HFFc6 (cell line): ENCODE measurements at regions not wholly inside any gene's neighbourhood (a gene's known extent, or its start where the extent isn't known, plus 50 kb on each side); places are given as distances from the start of the nearest gene placed in this dataset.

Experiments
- DNase-seq: peaks from one replicate; pipeline ENCODE4 v3.0.0-alpha.2; 2018
- H3K27ac Mint-ChIP-seq: 2 replicates; pipeline ENCODE4 v1.8.0; 2020; ENCODE audit warnings: mild to moderate bottlenecking, mixed read lengths
- H3K27me3 Mint-ChIP-seq: 2 replicates; pipeline ENCODE4 v1.8.0; 2021; ENCODE audit warnings: mild to moderate bottlenecking, moderate library complexity, mixed read lengths; ENCODE audit not compliant: insufficient read depth
- H3K36me3 Mint-ChIP-seq: 2 replicates; pipeline ENCODE4 v1.8.0; 2021; ENCODE audit warnings: low read depth, mixed read lengths
- H3K4me1 Mint-ChIP-seq: 2 replicates; pipeline ENCODE4 v1.8.0; 2020; ENCODE audit warnings: low read depth, mixed read lengths
- H3K4me3 Mint-ChIP-seq: 2 replicates; pipeline ENCODE4 v1.8.0; 2020; ENCODE audit warnings: mild to moderate bottlenecking, moderate library complexity, mixed read lengths
- H3K9me3 Mint-ChIP-seq: 2 replicates; pipeline ENCODE4 v1.8.0; 2020; ENCODE audit warnings: mild to moderate bottlenecking, mixed read lengths
- CTCF ChIP-seq: fragments of 200-600 bp; sonication (generic); IDR thresholded peaks from 2 replicates; pipeline ENCODE4 v1.5.0; 2021; ENCODE audit warnings: antibody characterized with exemption, mild to moderate bottlenecking

GRCh38 chr5:17356551-17356950 lies 139.1 kb downstream of the BASP1 start:
- Mint-ChIP-seq H3K4me3 (no peak overlapping the region), H3K4me1 (peaks cover 26% of the 10 kb centered on the region), H3K27ac (no peak overlapping the region), H3K9me3 (peaks cover 4% of the 10 kb centered on the region; the same call in 1 of the 2 replicates), H3K27me3 (peaks cover 17% of the 10 kb centered on the region), H3K36me3 (0 out of 2 replicates have a peak, but pooled peaks cover 5% of the 10 kb centered on the region)
- no peak for TF ChIP-seq CTCF
- no peak for DNase-seq

GRCh38 chr5:17357504-17357903 lies 140.1 kb downstream of the BASP1 start:
- H3K4me3 Mint-ChIP-seq: no peak overlapping the region
- peaks cover 13% of the 10 kb centered on the region for H3K27me3 Mint-ChIP-seq
- H3K27ac Mint-ChIP-seq: no peak overlapping the region
- no peak for TF ChIP-seq CTCF
- DNase-seq: no peak
- peaks cover 28% of the 10 kb centered on the region for H3K4me1 Mint-ChIP-seq
- peaks cover 4% of the 10 kb centered on the region; the same call in 1 of the 2 replicates for H3K9me3 Mint-ChIP-seq
- 0 out of 2 replicates have a peak, but pooled peaks cover 5% of the 10 kb centered on the region for H3K36me3 Mint-ChIP-seq

GRCh38 chr5:17358031-17358430 lies 140.0 kb upstream of the TAF11L2 start:
- no peak for DNase-seq
- Mint-ChIP-seq H3K4me3 (no peak overlapping the region), H3K9me3 (peaks cover 4% of the 10 kb centered on the region; the same call in 1 of the 2 replicates), H3K36me3 (0 out of 2 replicates have a peak, but pooled peaks cover 5% of the 10 kb centered on the region), H3K4me1 (peaks cover 28% of the 10 kb centered on the region), H3K27ac (no peak overlapping the region), H3K27me3 (peaks cover 16% of the 10 kb centered on the region)
- no peak for TF ChIP-seq CTCF

GRCh38 chr5:17359451-17360011 lies 138.5 kb upstream of the TAF11L2 start:
- peak; percentile 42 for DNase-seq
- peaks cover 16% of the 10 kb centered on the region for H3K27me3 Mint-ChIP-seq
- H3K4me1 Mint-ChIP-seq: peaks cover 28% of the 10 kb centered on the region
- peaks cover 4% of the 10 kb centered on the region; the same call in 1 of the 2 replicates for H3K9me3 Mint-ChIP-seq
- peak overlapping the region; percentile 70 for H3K4me3 Mint-ChIP-seq
- 0 out of 2 replicates have a peak, but pooled peaks cover 5% of the 10 kb centered on the region for H3K36me3 Mint-ChIP-seq
- TF ChIP-seq CTCF: no peak
- H3K27ac Mint-ChIP-seq: no peak overlapping the region

- Mint-ChIP-seq H3K4me3 (no peak overlapping the region), H3K27ac (no peak overlapping the region), H3K9me3 (peaks cover 4% of the 10 kb centered on the region; the same call in 1 of the 2 replicates), H3K4me1 (peaks cover 32% of the 10 kb centered on the region), H3K27me3 (peaks cover 17% of the 10 kb centered on the region), H3K36me3 (0 out of 2 replicates have a peak, but pooled peaks cover 7% of the 10 kb centered on the region)
- TF ChIP-seq CTCF: no peak
- DNase-seq: no peak
These were observed 137.2 kb upstream of the TAF11L2 start for GRCh38 chr5:17360879-17361278.
